Suprapubic skin (tissue), 4 donors: ENCODE measurements at regions not wholly inside any gene's neighbourhood (a gene's known extent, or its start where the extent isn't known, plus 50 kb on each side); places are given as distances from the start of the nearest gene placed in this dataset.
"Not testable (repeated sequence)": the region's sequence is repeated elsewhere in the genome, so short reads cannot be mapped to it uniquely, and the experiment has no call there.

Experiments used
- DNase-seq, 2 donors: peaks; one replicate each; pipeline ENCODE4 v3.0.0-alpha.2; 2019; ENCODE audit warnings: low spot score in 2 of 2
- H3K27ac ChIP-seq: fragments of 200-600 bp; sonication (generic); one replicate; pipeline ENCODE4 v1.5.1; 2019
- H3K27me3 ChIP-seq: fragments of 200-600 bp; sonication (generic); one replicate; pipeline ENCODE4 v1.5.1; 2019
- H3K36me3 ChIP-seq: fragments of 200-600 bp; sonication (generic); one replicate; pipeline ENCODE4 v1.5.1; 2019
- H3K4me1 ChIP-seq: fragments of 200-600 bp; sonication (generic); one replicate; pipeline ENCODE4 v1.5.1; 2019
- H3K4me3 ChIP-seq: fragments of 200-600 bp; sonication (generic); one replicate; pipeline ENCODE4 v1.5.1; 2019; ENCODE audit warnings: mild to moderate bottlenecking
- H3K9me3 ChIP-seq: fragments of 200-600 bp; sonication (generic); one replicate; pipeline ENCODE4 v1.5.1; 2019
- EP300 ChIP-seq: sonication (generic); formaldehyde crosslinking; IDR thresholded peaks from one replicate; pipeline ENCODE4 v1.6.1; 2017; ENCODE audit warnings: antibody characterized with exemption
- POLR2A ChIP-seq, 2 donors: fragments of 450-650 bp; IDR thresholded peaks; one replicate each; pipeline ENCODE4 v1.6.1; 2017; ENCODE audit warnings: antibody characterized with exemption in 2 of 2, mild to moderate bottlenecking in 2 of 2, moderate library complexity in 2 of 2
- POLR2AphosphoS5 ChIP-seq, 3 donors: sonication (generic); formaldehyde crosslinking; IDR thresholded peaks; one replicate each; pipeline ENCODE4 v1.6.1; 2017; ENCODE audit warnings: antibody characterized with exemption in 3 of 3
- WGBS: methylation state at CpG from one replicate; pipeline ENCODE4 v1.1.5; 2018; 5-methylcytosine and 5-hydroxymethylcytosine counted together
- TF ChIP-seq, protein P1 (sequence below), 2 donors: fragments of 200-600 bp in 1 of 2; fragments of 450-650 bp in 1 of 2; sonication (generic) in 1 of 2; IDR thresholded peaks; one replicate each; pipeline ENCODE4 v1.5.1; 2016 to 2019; ENCODE audit warnings: antibody characterized with exemption in 2 of 2, mild to moderate bottlenecking in 1 of 2, moderate library complexity in 1 of 2

GRCh38 chr20:4318891-4319290 lies 69.8 kb upstream of the ADRA1D start:
- Histone ChIP-seq H3K27me3 (no peaks in the 10 kb centered on the region), H3K9me3 (no peaks in the 10 kb centered on the region), H3K4me3 (no peak overlapping the region), H3K4me1 (no peaks in the 10 kb centered on the region), H3K36me3 (no peaks in the 10 kb centered on the region), H3K27ac (no peak overlapping the region)
- no peak for TF ChIP-seq POLR2A (IDR thresholded peaks at IDR 0.05)
- TF ChIP-seq EP300 = no peak
- TF ChIP-seq, protein P1, sequence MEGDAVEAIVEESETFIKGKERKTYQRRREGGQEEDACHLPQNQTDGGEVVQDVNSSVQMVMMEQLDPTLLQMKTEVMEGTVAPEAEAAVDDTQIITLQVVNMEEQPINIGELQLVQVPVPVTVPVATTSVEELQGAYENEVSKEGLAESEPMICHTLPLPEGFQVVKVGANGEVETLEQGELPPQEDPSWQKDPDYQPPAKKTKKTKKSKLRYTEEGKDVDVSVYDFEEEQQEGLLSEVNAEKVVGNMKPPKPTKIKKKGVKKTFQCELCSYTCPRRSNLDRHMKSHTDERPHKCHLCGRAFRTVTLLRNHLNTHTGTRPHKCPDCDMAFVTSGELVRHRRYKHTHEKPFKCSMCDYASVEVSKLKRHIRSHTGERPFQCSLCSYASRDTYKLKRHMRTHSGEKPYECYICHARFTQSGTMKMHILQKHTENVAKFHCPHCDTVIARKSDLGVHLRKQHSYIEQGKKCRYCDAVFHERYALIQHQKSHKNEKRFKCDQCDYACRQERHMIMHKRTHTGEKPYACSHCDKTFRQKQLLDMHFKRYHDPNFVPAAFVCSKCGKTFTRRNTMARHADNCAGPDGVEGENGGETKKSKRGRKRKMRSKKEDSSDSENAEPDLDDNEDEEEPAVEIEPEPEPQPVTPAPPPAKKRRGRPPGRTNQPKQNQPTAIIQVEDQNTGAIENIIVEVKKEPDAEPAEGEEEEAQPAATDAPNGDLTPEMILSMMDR (IDR thresholded peaks at IDR 0.05) = no peak
- TF ChIP-seq POLR2AphosphoS5 (IDR thresholded peaks at IDR 0.05) = no peak
- DNase-seq = no peak

DNA sequence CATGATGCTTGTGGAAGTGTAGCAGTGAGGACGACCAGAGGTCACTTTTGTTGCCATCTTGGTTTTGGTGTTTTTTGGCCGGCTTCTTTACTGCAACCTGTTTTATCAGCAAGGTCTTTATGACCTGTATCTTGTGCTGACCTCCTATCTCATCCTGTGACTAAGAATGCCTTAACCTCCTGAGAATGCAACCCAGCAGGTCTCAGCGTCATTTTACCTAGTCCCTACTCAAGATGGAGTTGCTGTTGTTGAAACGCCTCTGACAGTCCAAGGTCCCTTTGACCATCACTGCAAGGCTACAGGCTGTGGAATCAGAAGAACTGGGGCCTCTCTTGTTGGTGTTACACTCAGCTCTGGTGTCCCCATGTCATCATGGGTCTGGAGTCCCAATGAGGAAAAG lies 61.5 kb upstream of the ADRA1D start:
- H3K36me3 ChIP-seq, H3K9me3 ChIP-seq, H3K4me1 ChIP-seq, H3K27me3 ChIP-seq, H3K4me3 ChIP-seq, H3K27ac ChIP-seq: not testable (repeated sequence)
- WGBS = 87% methylated on average over 4 of the region's 4 CpGs
- peak in 1 of 2 donors; percentile 32 for DNase-seq

DNA sequence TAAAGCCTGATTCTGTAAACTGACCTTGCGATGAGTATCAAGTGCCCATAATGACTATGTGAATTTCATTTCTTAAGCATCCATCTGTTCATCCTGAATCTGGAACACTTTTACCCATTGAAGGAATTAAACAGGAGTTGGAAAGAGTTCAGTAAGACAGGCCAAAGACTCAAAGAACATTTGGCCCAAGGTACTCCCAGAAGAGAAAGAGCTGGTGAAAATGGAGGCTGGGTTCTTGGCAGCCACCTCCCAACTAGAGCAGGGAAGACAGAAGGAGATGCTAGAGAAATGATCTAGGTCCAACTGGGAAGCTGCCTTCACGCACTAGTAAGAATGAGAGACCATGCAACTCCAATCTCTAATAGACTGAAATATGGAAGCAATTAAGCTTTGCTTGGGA lies 57.1 kb upstream of the ADRA1D start:
- Histone ChIP-seq H3K9me3 (no peaks in the 10 kb centered on the region), H3K4me3 (no peak overlapping the region), H3K36me3 (no peaks in the 10 kb centered on the region), H3K27ac (no peak overlapping the region), H3K4me1 (no peaks in the 10 kb centered on the region), H3K27me3 (no peaks in the 10 kb centered on the region)
- WGBS = 89% methylated on average over 2 of the region's 2 CpGs
- DNase-seq = no peak
- TF ChIP-seq EP300 (no peak), POLR2A (IDR thresholded peaks at IDR 0.05) (no peak), POLR2AphosphoS5 (IDR thresholded peaks at IDR 0.05) (no peak)
- TF ChIP-seq, protein P1 (IDR thresholded peaks at IDR 0.05) = no peak

DNA sequence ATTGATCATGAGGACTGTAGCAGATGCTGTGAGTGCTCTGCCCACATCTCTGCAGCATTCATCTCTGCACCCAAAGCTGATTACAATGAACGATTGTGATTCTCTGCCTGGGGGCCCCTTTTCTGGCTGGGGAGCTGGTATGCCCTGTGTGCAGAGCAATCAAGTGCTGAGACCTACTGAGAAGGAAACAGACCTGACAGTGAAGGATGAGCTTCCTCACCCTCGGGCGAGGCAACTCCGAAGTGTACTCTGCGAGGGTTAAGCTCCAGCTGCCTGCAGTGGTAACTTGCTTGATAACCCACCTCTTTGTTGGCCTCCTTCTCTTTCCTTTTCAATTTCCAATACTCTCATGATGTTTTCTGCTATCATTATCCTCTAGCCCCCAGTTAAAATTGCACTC lies 56.0 kb upstream of the ADRA1D start:
- H3K4me1 ChIP-seq = no peaks in the 10 kb centered on the region
- TF ChIP-seq EP300 = no peak
- no peak for TF ChIP-seq POLR2AphosphoS5 (IDR thresholded peaks at IDR 0.05)
- TF ChIP-seq, protein P1 (IDR thresholded peaks at IDR 0.05) = no peak
- no peak for TF ChIP-seq POLR2A (IDR thresholded peaks at IDR 0.05)
- H3K4me3 ChIP-seq = no peak overlapping the region
- DNase-seq = no peak
- no peaks in the 10 kb centered on the region for H3K9me3 ChIP-seq
- 49% methylated on average over 5 of the region's 5 CpGs for WGBS
- no peaks in the 10 kb centered on the region for H3K27me3 ChIP-seq
- H3K27ac ChIP-seq = no peak overlapping the region
- no peaks in the 10 kb centered on the region for H3K36me3 ChIP-seq

GRCh38 chr20:4304601-4305000 lies 55.5 kb upstream of the ADRA1D start:
- H3K27me3 ChIP-seq = no peaks in the 10 kb centered on the region
- H3K9me3 ChIP-seq = no peaks in the 10 kb centered on the region
- H3K27ac ChIP-seq = no peak overlapping the region
- TF ChIP-seq POLR2AphosphoS5 (IDR thresholded peaks at IDR 0.05) (no peak), EP300 (no peak), POLR2A (IDR thresholded peaks at IDR 0.05) (no peak)
- TF ChIP-seq, protein P1 (IDR thresholded peaks at IDR 0.05) = no peak
- H3K4me3 ChIP-seq = no peak overlapping the region
- no peaks in the 10 kb centered on the region for H3K36me3 ChIP-seq
- no peaks in the 10 kb centered on the region for H3K4me1 ChIP-seq
- DNase-seq = no peak
- 74% methylated on average over 5 of the region's 5 CpGs for WGBS

- DNase-seq = no peak
- no peak for TF ChIP-seq EP300
- TF ChIP-seq, protein P1 (IDR thresholded peaks at IDR 0.05) = no peak
- TF ChIP-seq POLR2AphosphoS5 (IDR thresholded peaks at IDR 0.05) = no peak
- no peak for TF ChIP-seq POLR2A (IDR thresholded peaks at IDR 0.05)
- H3K27me3 ChIP-seq = no peaks in the 10 kb centered on the region
- H3K4me1 ChIP-seq = no peaks in the 10 kb centered on the region
- H3K36me3 ChIP-seq = no peaks in the 10 kb centered on the region
- no peak overlapping the region for H3K4me3 ChIP-seq
- H3K9me3 ChIP-seq = no peaks in the 10 kb centered on the region
- 80% methylated on average over 7 of the region's 7 CpGs for WGBS
- H3K27ac ChIP-seq = no peak overlapping the region
Measured at GRCh38 chr20:4303136-4303535, 54.0 kb upstream of the ADRA1D start.
